Thyroid gland (tissue), 4 donors: ENCODE measurements at regions not wholly inside any gene's neighbourhood (a gene's known extent, or its start where the extent isn't known, plus 50 kb on each side); places are given as distances from the start of the nearest gene placed in this dataset.

Experiments
- POLR2A ChIP-seq, 2 donors: fragments of 450-650 bp; IDR thresholded peaks; one replicate each; pipeline ENCODE4 v1.6.1; 2017; ENCODE audit warnings: antibody characterized with exemption in 2 of 2, mild to moderate bottlenecking in 2 of 2, moderate library complexity in 1 of 2
- TF ChIP-seq, protein P1 (sequence below), 6 experiments: fragments of 200-600 bp in 3 of 6; fragments of 450-650 bp in 3 of 6; sonication (generic) in 3 of 6; IDR thresholded peaks; one replicate each; pipeline ENCODE4 v1.5.1; 2016 to 2019; ENCODE audit warnings: antibody characterized with exemption in 6 of 6, mild to moderate bottlenecking in 2 of 6, inconsistent platforms in 1 of 6, moderate library complexity in 1 of 6

DNA sequence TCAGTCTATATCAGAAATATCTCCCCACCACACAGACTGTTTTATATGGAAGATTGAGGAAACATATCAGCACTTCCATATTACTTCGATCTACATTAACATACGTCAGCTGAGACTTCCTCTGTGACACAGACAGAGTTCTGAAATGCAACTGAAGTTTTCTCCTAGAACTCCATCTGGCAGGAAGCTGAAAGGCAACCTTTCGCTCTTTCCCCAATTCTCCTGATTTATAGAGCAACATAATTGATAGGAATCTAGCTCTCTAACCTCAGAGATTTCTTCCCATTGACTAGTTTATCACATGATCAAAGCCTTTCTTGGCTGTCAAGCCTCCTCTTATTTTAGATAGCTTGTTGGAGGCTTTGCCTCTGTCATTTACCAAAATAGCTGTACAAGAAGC is 806.7 kb upstream of the CHAC2 start:
- TF ChIP-seq, protein P1, sequence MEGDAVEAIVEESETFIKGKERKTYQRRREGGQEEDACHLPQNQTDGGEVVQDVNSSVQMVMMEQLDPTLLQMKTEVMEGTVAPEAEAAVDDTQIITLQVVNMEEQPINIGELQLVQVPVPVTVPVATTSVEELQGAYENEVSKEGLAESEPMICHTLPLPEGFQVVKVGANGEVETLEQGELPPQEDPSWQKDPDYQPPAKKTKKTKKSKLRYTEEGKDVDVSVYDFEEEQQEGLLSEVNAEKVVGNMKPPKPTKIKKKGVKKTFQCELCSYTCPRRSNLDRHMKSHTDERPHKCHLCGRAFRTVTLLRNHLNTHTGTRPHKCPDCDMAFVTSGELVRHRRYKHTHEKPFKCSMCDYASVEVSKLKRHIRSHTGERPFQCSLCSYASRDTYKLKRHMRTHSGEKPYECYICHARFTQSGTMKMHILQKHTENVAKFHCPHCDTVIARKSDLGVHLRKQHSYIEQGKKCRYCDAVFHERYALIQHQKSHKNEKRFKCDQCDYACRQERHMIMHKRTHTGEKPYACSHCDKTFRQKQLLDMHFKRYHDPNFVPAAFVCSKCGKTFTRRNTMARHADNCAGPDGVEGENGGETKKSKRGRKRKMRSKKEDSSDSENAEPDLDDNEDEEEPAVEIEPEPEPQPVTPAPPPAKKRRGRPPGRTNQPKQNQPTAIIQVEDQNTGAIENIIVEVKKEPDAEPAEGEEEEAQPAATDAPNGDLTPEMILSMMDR (IDR thresholded peaks at IDR 0.05): no peak
- TF ChIP-seq POLR2A (IDR thresholded peaks at IDR 0.05): no peak
